Smooth muscle cell (in vitro differentiated cells): ENCODE measurements at regions not wholly inside any gene's neighbourhood (a gene's known extent, or its start where the extent isn't known, plus 50 kb on each side); places are given as distances from the start of the nearest gene placed in this dataset.

Experiments
- DNase-seq: peaks from one replicate; lab custom pipeline; 2025; ENCODE audit not compliant: unreplicated experiment; lab: John Stamatoyannopoulos, UW
- H2AFZ ChIP-seq: fragments of 200-600 bp; sonication (generic); 2 replicates; pipeline ENCODE4 v1.6.0; 2016; ENCODE audit warnings: antibody characterized with exemption, low read depth, mild to moderate bottlenecking
- H3F3A ChIP-seq: fragments of 200-600 bp; sonication (generic); 2 replicates; pipeline ENCODE4 v1.6.0; 2017; ENCODE audit warnings: antibody characterized with exemption, low read depth
- H3K27ac ChIP-seq: fragments of 200-600 bp; sonication (generic); 2 replicates; pipeline ENCODE4 v1.5.1; 2016; ENCODE audit warnings: low read depth, mild to moderate bottlenecking
- H3K27me3 ChIP-seq: fragments of 200-600 bp; sonication (generic); 2 replicates; pipeline ENCODE4 v1.6.1; 2016; ENCODE audit warnings: low read depth, mild to moderate bottlenecking
- H3K36me3 ChIP-seq: fragments of 200-600 bp; sonication (generic); 2 replicates; pipeline ENCODE4 v1.5.1; 2016; ENCODE audit warnings: low read depth
- H3K4me1 ChIP-seq: fragments of 200-600 bp; sonication (generic); 2 replicates; pipeline ENCODE4 v1.5.1; 2016; ENCODE audit warnings: low read depth
- H3K4me2 ChIP-seq: fragments of 200-600 bp; sonication (generic); 2 replicates; pipeline ENCODE4 v1.6.0; 2016; ENCODE audit warnings: mild to moderate bottlenecking
- H3K4me3 ChIP-seq: fragments of 200-600 bp; sonication (generic); 2 replicates; pipeline ENCODE4 v1.5.1; 2016; ENCODE audit warnings: mild to moderate bottlenecking
- H3K79me2 ChIP-seq: fragments of 200-600 bp; sonication (generic); 2 replicates; pipeline ENCODE4 v1.6.0; 2016; ENCODE audit warnings: low read depth, mild to moderate bottlenecking
- H3K9ac ChIP-seq: fragments of 200-600 bp; sonication (generic); 2 replicates; pipeline ENCODE4 v1.6.0; 2016; ENCODE audit warnings: low read depth
- H3K9me3 ChIP-seq: fragments of 200-600 bp; sonication (generic); replicated peaks from 2 replicates; pipeline ENCODE4 v1.5.1; 2016; ENCODE audit warnings: low read depth
- H4K20me1 ChIP-seq: fragments of 200-600 bp; sonication (generic); 2 replicates; pipeline ENCODE4 v1.6.0; 2016; ENCODE audit warnings: low read depth
- whole genome bisulfite sequencing: methylation state at CpG from one replicate; pipeline ENCODE4 v1.1.7; 2016; ENCODE audit warnings: low lambda C conversion rate; 5-methylcytosine and 5-hydroxymethylcytosine counted together
- TF ChIP-seq, protein P1 (sequence below): fragments of 200-600 bp; sonication (generic); IDR thresholded peaks from 2 replicates; pipeline ENCODE4 v1.5.1; 2017; ENCODE audit warnings: borderline replicate concordance, mild to moderate bottlenecking, antibody characterized with exemption; ENCODE audit not compliant: insufficient read depth, poor library complexity, severe bottlenecking

DNA sequence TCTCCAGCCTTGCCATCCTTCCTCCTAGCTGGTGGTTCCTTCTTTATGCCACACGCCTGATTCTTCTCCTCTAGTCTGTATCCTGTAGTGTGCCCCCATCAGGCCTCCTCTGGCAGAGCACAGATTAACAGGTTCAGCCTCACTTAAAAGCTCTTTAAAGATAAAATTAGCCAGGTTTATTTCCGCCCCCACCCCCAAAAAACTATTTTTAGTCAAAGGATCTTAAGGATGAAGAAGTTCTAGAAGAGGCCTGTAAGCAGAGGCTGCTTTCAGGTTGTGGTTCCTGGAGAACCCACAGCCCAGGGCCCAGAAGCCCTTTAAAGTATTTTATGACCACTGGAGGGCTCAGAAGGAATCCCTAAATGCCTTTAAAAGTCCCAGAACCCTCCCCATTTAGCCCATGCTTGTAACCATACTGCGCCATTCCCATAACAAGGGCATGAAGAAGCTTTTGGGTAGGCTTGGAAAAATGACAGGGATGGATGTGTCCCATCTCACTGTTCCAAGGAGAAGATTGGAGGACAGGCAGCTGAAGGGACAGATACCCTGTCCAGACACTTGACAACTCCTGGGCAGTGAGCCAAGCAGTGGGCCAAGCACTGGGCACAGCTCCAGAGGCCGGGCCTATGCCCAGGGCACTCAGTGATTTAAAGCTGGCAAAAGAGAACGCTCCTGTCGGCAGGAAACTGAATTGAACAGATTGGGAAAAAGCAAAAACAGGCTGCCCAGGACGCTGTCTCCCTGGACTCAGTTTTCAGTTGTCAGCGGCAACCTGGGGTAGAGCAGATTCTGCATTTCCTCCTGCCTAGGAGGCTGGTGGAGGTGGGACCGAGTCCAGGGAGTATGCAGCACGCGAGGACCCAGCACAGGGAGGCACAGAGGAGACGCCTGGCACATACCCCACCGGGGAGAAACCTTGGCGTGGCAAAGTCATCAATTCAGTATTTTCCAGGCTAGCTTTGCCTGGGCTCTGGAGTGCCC, 106.3 kb upstream of the SSBP2 start:
- H3K27me3 ChIP-seq: no peaks in the 10 kb centered on the region
- peak overlapping the region; percentile 57 for H2AFZ ChIP-seq
- WGBS: 74% methylated on average over 14 of the region's 14 CpGs
- H4K20me1 ChIP-seq: no peaks in the 10 kb centered on the region
- H3K4me3 ChIP-seq: no peak overlapping the region
- no peaks in the 10 kb centered on the region for H3K36me3 ChIP-seq
- H3K9me3 ChIP-seq: no peaks in the 10 kb centered on the region
- DNase-seq: no peak
- TF ChIP-seq, protein P1, sequence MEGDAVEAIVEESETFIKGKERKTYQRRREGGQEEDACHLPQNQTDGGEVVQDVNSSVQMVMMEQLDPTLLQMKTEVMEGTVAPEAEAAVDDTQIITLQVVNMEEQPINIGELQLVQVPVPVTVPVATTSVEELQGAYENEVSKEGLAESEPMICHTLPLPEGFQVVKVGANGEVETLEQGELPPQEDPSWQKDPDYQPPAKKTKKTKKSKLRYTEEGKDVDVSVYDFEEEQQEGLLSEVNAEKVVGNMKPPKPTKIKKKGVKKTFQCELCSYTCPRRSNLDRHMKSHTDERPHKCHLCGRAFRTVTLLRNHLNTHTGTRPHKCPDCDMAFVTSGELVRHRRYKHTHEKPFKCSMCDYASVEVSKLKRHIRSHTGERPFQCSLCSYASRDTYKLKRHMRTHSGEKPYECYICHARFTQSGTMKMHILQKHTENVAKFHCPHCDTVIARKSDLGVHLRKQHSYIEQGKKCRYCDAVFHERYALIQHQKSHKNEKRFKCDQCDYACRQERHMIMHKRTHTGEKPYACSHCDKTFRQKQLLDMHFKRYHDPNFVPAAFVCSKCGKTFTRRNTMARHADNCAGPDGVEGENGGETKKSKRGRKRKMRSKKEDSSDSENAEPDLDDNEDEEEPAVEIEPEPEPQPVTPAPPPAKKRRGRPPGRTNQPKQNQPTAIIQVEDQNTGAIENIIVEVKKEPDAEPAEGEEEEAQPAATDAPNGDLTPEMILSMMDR: no peak
- no peak overlapping the region for H3K4me2 ChIP-seq
- H3F3A ChIP-seq: no peaks in the 10 kb centered on the region
- H3K27ac ChIP-seq: no peak overlapping the region
- H3K4me1 ChIP-seq: peaks cover 43% of the 10 kb centered on the region
- no peak overlapping the region for H3K9ac ChIP-seq
- H3K79me2 ChIP-seq: no peaks in the 10 kb centered on the region

DNA sequence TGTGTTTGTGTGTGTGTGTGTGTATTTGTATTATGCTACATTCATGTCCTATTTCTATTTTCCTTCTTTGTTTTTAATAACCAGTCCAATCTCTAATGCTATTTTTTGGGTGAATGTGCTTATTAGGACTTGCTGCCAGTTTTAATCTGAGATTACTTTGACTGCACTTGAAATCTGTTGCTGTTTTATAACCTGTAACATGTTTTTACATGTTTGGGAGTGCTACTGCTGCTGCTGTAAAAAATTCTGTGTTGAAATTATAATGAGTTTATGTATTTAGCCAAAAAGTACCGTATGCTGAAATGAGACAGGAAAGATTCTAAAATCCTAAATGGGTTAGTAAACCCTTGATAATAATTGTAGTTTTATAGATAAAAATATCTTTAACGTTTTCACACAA, 104.7 kb upstream of the SSBP2 start:
- peaks cover 54% of the 10 kb centered on the region for H3K4me1 ChIP-seq
- no peak overlapping the region for H3K4me2 ChIP-seq
- peak overlapping the region; percentile 5 for H3K27ac ChIP-seq
- 70% methylated on average over 2 of the region's 2 CpGs for WGBS
- no peaks in the 10 kb centered on the region for H3K79me2 ChIP-seq
- no peak overlapping the region for H3K9ac ChIP-seq
- H3F3A ChIP-seq: no peaks in the 10 kb centered on the region
- no peak for DNase-seq
- no peak overlapping the region for H3K4me3 ChIP-seq
- TF ChIP-seq, protein P1: no peak
- no peaks in the 10 kb centered on the region for H3K36me3 ChIP-seq
- H4K20me1 ChIP-seq: no peaks in the 10 kb centered on the region
- peak overlapping the region; percentile 78 for H2AFZ ChIP-seq
- H3K27me3 ChIP-seq: no peaks in the 10 kb centered on the region
- H3K9me3 ChIP-seq: no peaks in the 10 kb centered on the region

DNA sequence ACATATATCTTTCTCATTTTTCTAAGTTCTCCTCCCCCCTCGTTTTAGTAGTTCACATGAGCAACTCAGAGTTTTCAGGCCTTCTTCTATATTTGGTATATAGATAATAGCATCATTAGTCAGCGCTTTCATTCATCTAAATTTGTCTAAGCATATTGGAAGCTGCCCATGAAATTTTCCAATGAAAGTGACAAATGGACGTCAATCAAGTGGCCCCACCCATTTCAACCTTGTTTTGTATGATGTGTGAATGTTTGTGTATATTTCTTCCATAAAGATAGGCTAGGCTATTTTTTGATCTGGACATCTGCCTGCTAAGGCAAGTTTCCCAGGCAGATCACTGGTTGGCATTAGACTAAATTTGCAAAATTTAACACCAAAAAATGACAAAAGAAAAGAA, 104.0 kb upstream of the SSBP2 start:
- Histone ChIP-seq H3K27ac (no peak overlapping the region), H4K20me1 (no peaks in the 10 kb centered on the region), H3K4me2 (peak overlapping the region; percentile 13), H3K9me3 (no peaks in the 10 kb centered on the region), H3K9ac (no peak overlapping the region), H3K36me3 (no peaks in the 10 kb centered on the region), H3K27me3 (no peaks in the 10 kb centered on the region), H2AFZ (peak overlapping the region; percentile 78), H3K4me1 (peaks cover 61% of the 10 kb centered on the region), H3F3A (peaks cover 3% of the 10 kb centered on the region), H3K79me2 (no peaks in the 10 kb centered on the region), H3K4me3 (no peak overlapping the region)
- no peak for DNase-seq
- TF ChIP-seq, protein P1: no peak
- WGBS: 68% methylated on average over 3 of the region's 3 CpGs
